ENCODE measurements at regions not wholly inside any gene's neighbourhood (a gene's known extent, or its start where the extent isn't known, plus 50 kb on each side); places are given as distances from the start of the nearest gene placed in this dataset.

- Histone ChIP-seq H4K91ac (ENCODE audit: insufficient read length, low read depth, low read length) (no peak overlapping the region), H3K79me1 (ENCODE audit: insufficient read depth, low read depth, low read length, poor library complexity, severe bottlenecking) (no peaks in the 10 kb centered on the region), H3K18ac (ENCODE audit: insufficient read length, low read depth, low read length) (no peak overlapping the region), H3K79me2 (ENCODE audit: insufficient read depth, low read length) (no peaks in the 10 kb centered on the region), H3K9me3 (ENCODE audit: control insufficient read depth, low read depth, low read length) (no peaks in the 10 kb centered on the region), H2BK12ac (ENCODE audit: insufficient read length, low read depth, low read length) (no peak overlapping the region), H2BK5ac (ENCODE audit: insufficient read length, low read length) (no peak overlapping the region), H3K27me3 (ENCODE audit: insufficient read depth, low read length) (no peaks in the 10 kb centered on the region), H3K27ac (ENCODE audit: insufficient read length, low read depth, low read length) (no peak overlapping the region), H2AK5ac (ENCODE audit: insufficient read length, low read length) (no peak overlapping the region), H3K4me1 (ENCODE audit: insufficient read depth, low read length) (no peaks in the 10 kb centered on the region), H2BK120ac (ENCODE audit: low read depth, low read length, poor library complexity, severe bottlenecking) (no peak overlapping the region), H3K56ac (ENCODE audit: insufficient read length, low read depth, low read length) (no peak overlapping the region), H3K23me2 (ENCODE audit: insufficient read length, low read depth, low read length, poor library complexity, severe bottlenecking) (no peaks in the 10 kb centered on the region), H3K23ac (ENCODE audit: insufficient read length, low read depth, low read length) (no peak overlapping the region), H4K8ac (replicated peaks; ENCODE audit: insufficient read length, low read depth, low read length) (no peak overlapping the region), H4K5ac (ENCODE audit: insufficient read length, low read depth, low read length) (no peak overlapping the region), H3K4me2 (ENCODE audit: insufficient read depth, insufficient read length, low read length) (no peak overlapping the region), H3K9ac (ENCODE audit: extremely low read depth, insufficient read length, low read length) (no peak overlapping the region), H3T11ph (ENCODE audit: low read length) (no peak overlapping the region), H3K4ac (ENCODE audit: low read depth, low read length) (no peak overlapping the region), H2BK20ac (ENCODE audit: low read depth, low read length, poor library complexity, severe bottlenecking) (no peak overlapping the region), H4K20me1 (ENCODE audit: control insufficient read depth, insufficient read depth, insufficient read length) (no peaks in the 10 kb centered on the region), H2AFZ (ENCODE audit: low read length) (no peak overlapping the region), H2BK15ac (ENCODE audit: low read depth, low read length) (no peak overlapping the region), H3K14ac (ENCODE audit: insufficient read depth, low read length) (no peak overlapping the region)
- Mint-ChIP-seq H3K4me3 (no peak overlapping the region), H3K4me1 (no peaks in the 10 kb centered on the region), H3K9me3 (peaks cover 4 to 8% of the 10 kb centered on the region in 2 experiments; a peak in 3 of 5 replicates), H3K36me3 (ENCODE audit: insufficient read depth in 1 of 3, low read depth in 3 of 3) (peaks cover 0 to 8% (median 3%) of the 10 kb centered on the region in 3 experiments; a peak in 2 of 7 replicates), H3K27me3 (ENCODE audit: low read depth) (no peaks in the 10 kb centered on the region), H3K27ac (no peak overlapping the region)
- TF ChIP-seq CTCF (conservative IDR thresholded peaks at IDR 0.05): no peak
- WGBS (ENCODE audit: extremely low coverage, insufficient read length, low lambda C conversion rate): no CpG with 5 or more reads among the region's 3 CpGs
- DNase-seq: no peak
Measured at GRCh38 chr1:198373376-198373775, 167.1 kb downstream of the ATP6V1G3 start.
